ACC112 (cell line): ENCODE measurements at regions not wholly inside any gene's neighbourhood (a gene's known extent, or its start where the extent isn't known, plus 50 kb on each side); places are given as distances from the start of the nearest gene placed in this dataset.
"Not testable (repeated sequence)": the region's sequence is repeated elsewhere in the genome, so short reads cannot be mapped to it uniquely, and the experiment has no call there.

Source experiments
- H2AFZ ChIP-seq: fragments of 200-600 bp; sonication (generic); one replicate; pipeline ENCODE4 v1.6.0; 2017; ENCODE audit warnings: antibody characterized with exemption, low read length; ENCODE audit not compliant: unreplicated experiment
- H3K27ac ChIP-seq: fragments of 200-600 bp; sonication (generic); 2 replicates; pipeline ENCODE4 v1.5.1; 2014; ENCODE audit warnings: low read depth, mild to moderate bottlenecking, antibody characterized with exemption, low read length, moderate library complexity
- H3K27me3 ChIP-seq: fragments of 200-600 bp; sonication (generic); 2 replicates; pipeline ENCODE4 v1.6.1; 2014; ENCODE audit warnings: mild to moderate bottlenecking, antibody characterized with exemption, low read length, moderate library complexity, mixed read lengths; ENCODE audit not compliant: insufficient read depth
- H3K36me3 ChIP-seq: fragments of 200-600 bp; sonication (generic); 2 replicates; pipeline ENCODE4 v1.6.1; 2016; ENCODE audit warnings: mild to moderate bottlenecking, antibody characterized with exemption, low read length, moderate library complexity, mixed read lengths; ENCODE audit not compliant: insufficient read depth
- H3K4me1 ChIP-seq: fragments of 200-600 bp; sonication (generic); one replicate; pipeline ENCODE4 v1.6.1; 2016; ENCODE audit warnings: low read length, mixed read lengths; ENCODE audit not compliant: insufficient read depth, unreplicated experiment, control insufficient read depth
- H3K4me3 ChIP-seq: fragments of 200-600 bp; sonication (generic); 2 replicates; pipeline ENCODE4 v1.5.1; 2014; ENCODE audit warnings: mild to moderate bottlenecking, low read depth, low read length
- H3K79me2 ChIP-seq: fragments of 200-600 bp; sonication (generic); one replicate; pipeline ENCODE4 v1.6.0; 2016; ENCODE audit warnings: low read length; ENCODE audit not compliant: control insufficient read depth, unreplicated experiment, insufficient read depth

DNA sequence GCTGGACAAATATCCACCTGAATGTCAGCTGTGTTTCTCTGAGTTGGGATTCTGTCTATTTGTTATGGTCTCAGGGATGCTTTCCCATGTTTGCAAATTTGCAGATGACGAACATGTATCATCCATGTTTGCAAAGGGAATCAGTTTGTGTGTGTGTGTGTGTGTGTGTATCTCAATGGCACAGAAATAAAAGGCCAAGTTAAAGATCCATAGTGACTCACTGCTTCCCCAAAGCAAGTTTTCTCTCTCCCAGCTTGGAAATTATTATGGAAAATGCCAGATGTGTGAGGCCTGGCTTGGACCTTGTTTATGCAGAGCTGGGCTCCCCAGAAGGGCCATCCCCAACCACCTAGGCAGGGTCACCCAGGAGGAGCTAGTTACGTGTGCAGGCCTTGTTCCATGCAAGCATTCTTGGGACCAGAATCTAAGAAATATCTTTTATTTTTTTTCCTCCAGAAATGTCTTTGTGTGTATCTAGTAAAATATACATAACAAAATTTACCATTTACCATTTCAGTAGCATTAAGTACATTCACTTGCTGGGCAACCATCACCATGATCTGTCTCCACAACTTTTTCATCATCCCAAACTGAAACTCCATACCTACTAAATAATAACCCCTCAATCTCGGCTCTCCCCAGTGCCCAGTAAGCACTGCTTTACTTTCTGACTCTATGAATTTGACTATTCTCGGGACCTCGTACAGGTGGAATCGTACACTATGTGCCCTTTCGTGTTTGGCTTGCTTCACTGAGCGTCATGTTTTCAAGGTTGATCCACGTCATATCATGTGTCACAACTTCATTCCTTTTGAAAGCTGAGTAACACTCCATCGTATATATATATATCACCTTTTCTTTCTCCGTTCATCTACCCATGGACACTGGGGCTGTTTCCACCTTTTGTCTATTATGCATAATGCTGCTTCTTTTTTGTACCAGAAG is 56.6 kb upstream of the WNT7B start:
- peaks cover 9% of the 10 kb centered on the region for H3K79me2 ChIP-seq
- H3K36me3 ChIP-seq = no peaks in the 10 kb centered on the region
- H3K27ac ChIP-seq = no peak overlapping the region
- no peak overlapping the region for H3K4me3 ChIP-seq
- H3K27me3 ChIP-seq = no peaks in the 10 kb centered on the region
- no peaks in the 10 kb centered on the region for H3K4me1 ChIP-seq
- no peak overlapping the region for H2AFZ ChIP-seq

DNA sequence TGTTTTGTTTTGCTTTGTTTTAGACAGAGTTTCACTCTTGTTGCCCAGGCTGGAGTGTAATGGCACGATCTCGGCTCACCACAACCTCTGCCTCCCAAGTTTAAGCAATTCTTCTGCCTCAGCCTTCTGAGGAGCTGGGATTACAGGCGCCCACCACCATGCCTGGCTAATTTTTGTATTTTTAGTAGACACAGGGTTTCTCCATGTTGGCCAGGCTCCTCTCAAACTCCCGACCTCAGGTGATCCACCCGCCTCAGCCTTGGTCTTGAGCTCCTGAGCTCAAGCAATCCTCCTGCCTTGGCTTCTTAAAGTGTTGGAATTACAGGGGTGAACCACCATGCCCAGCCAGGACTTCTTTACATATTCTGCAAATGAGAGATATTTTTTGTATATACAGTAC is 57.5 kb upstream of the WNT7B start:
- H3K27me3 ChIP-seq, H2AFZ ChIP-seq, H3K79me2 ChIP-seq, H3K36me3 ChIP-seq, H3K4me1 ChIP-seq, H3K27ac ChIP-seq: not testable (repeated sequence)
- H3K4me3 ChIP-seq = peak overlapping the region; percentile 90

- Histone ChIP-seq H3K4me1 (no peaks in the 10 kb centered on the region), H3K27me3 (no peaks in the 10 kb centered on the region), H3K79me2 (peaks cover 9% of the 10 kb centered on the region), H3K36me3 (no peaks in the 10 kb centered on the region), H2AFZ (peak overlapping the region; percentile 81), H3K4me3 (peak overlapping the region; percentile 90), H3K27ac (peak overlapping the region; percentile 57; the same call in 1 of the 2 replicates)
Measured at GRCh38 chr22:46035380-46035741, 58.4 kb upstream of the WNT7B start.

DNA sequence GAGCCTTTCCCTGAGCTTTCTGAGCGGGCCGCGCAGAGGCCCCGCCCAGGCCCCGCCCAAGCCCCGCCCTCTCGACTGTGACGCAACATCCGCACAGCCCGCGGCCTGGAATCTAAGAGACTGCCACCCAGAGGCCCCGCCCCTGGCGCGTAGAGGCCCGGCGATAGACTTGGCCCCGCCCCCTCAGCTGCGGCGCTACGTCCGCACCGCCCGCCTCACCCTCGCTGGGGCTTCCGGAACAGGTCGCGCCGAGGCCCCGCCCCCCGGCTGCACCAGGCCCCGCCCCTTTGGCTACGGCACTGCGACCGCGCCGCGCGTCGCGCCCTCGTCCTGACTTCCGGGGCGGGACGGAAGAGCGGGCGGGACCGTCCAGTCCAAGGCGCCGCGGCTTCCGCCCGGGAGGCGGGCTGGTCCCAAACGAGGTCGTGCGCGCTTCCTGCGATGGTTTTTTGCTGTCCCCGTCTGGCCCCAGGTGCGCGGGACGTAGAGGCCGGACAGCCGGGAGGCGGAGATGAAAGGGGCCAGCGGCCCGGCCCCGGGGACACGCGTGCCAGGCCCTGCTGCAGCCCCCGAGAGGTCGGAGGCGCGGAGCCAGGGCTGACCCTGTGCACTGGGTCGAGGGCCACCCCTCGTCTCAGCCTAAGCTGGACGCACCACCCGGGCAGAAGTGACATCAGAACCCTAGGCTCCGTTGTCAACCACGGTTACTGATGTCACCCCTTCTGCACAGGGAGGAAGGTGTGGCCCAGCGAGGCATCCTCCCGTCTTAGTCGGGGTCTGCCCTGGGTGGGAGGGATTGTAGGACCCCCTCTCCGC is 59.0 kb upstream of the WNT7B start:
- H3K4me1 ChIP-seq = no peaks in the 10 kb centered on the region
- H3K27me3 ChIP-seq = no peaks in the 10 kb centered on the region
- H3K4me3 ChIP-seq = peak overlapping the region; percentile 88
- H3K27ac ChIP-seq = peak overlapping the region; percentile 68
- H2AFZ ChIP-seq = peak overlapping the region; percentile 80
- H3K36me3 ChIP-seq = no peaks in the 10 kb centered on the region
- peaks cover 9% of the 10 kb centered on the region for H3K79me2 ChIP-seq

DNA sequence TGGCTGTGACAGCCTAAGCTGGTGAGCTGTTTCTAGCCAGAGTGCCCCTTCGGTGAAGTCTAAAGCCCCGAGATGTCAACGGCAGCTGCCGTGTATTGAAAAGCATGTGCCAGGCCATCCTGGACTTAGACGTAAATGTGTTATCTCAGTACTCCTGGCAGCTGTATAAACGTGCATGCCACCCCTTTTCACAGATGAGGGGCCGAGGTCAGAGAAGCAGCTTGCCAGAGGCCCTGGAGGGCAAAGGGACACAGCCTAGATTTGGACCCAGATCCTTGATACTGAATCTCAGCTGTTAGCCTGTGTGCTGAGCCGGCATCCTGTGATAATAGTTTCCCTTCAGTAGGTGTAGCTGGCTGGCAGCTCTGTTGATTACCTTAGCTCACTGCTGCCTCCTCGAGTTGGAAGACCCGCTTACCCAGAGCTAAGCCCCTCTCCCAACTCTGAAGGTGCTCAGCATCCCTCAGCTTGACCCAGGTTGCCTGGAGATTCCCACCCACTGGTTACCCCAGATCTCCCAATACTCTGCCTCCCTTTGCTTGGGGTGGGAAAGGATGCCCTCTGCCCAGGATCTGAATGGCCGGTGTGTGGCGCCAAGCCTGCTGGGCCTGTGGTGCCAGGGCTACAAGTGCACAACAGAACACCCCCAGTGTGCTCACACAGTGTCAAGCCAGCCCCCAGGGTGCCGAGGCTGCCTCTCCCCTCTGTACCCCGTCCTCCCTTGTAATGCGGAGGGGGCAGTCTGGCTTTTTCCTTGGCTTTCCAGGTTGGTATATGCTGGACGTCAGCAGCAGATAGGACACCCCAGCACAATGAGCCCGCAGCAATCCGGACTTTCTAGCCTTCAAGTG is 59.8 kb upstream of the WNT7B start:
- Histone ChIP-seq H3K27ac (peak overlapping the region; percentile 68), H3K4me3 (peak overlapping the region; percentile 88), H3K4me1 (no peaks in the 10 kb centered on the region), H2AFZ (peak overlapping the region; percentile 34), H3K36me3 (no peaks in the 10 kb centered on the region), H3K79me2 (peaks cover 10% of the 10 kb centered on the region), H3K27me3 (no peaks in the 10 kb centered on the region)

DNA sequence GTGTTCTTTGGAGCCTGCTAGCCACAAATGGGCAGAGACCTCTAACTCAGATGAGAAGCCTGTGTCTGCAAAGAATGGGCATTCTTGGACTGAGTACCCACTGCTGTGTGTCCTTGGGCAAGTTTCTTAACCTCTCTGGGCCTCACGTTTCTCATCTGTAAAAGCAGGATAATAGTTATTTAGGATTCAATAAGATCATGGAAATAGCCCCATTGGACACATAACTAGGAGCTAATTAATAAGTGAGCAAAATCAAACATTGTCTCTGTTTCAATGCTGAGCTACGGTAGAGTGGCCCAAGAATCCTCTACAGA is 61.2 kb upstream of the WNT7B start:
- peaks cover 7% of the 10 kb centered on the region for H3K4me1 ChIP-seq
- H3K79me2 ChIP-seq = peaks cover 20% of the 10 kb centered on the region
- no peak overlapping the region for H3K27ac ChIP-seq

DNA sequence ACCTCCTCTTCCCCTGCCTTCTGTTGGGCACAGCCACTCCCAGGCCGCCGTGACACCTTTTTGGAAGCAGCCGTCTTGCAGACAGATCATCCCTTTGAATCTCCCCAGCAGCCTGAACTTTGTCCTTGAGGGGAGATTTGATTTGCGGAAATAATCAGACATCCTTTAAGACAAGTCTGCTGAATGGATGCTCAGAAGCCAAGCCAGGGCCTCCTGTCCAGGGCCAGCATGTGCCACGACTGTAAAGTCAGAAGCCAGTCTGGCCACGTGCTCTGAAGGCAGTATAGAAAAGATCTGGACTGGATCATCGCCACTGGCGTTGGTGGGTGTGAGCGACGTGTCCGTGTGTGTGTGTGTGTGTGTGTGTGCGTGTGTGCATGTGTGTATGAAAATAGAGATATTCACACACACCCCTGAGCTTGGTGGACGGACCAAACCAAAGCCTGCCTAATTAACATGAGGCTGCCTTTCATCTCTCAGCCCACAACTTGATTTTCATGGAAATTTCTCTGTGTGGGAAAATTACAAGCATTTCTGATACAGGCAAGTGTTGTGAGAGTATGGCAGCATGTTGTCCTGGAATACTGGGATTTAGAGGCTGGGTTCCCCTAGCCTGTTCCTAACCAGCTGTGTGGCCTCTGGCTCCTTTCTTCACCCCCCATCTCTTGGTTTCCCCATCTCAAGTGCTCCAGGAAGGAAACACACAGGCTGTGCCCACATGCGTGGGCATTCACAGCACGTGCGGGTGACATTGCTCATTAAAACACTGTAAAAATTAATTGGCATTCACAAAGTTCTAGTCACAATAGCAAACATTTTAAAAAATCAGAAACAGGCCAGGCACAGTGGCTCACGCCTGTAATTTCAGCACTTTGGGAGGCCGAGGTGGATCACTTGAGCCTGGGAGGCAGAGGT is 61.8 kb upstream of the WNT7B start:
- no peak overlapping the region for H3K4me3 ChIP-seq
- peaks cover 26% of the 10 kb centered on the region for H3K79me2 ChIP-seq
- no peak overlapping the region for H2AFZ ChIP-seq
- H3K27me3 ChIP-seq = no peaks in the 10 kb centered on the region
- H3K27ac ChIP-seq = 0 out of 2 replicates have a peak overlapping the region, but pooled peaks have one; percentile 16
- H3K4me1 ChIP-seq = peaks cover 11% of the 10 kb centered on the region
- H3K36me3 ChIP-seq = no peaks in the 10 kb centered on the region

More for the DNA sequence above, 61.2 kb upstream of the WNT7B start:
- Histone ChIP-seq H3K4me3 (no peak overlapping the region), H2AFZ (no peak overlapping the region), H3K27me3 (no peaks in the 10 kb centered on the region), H3K36me3 (no peaks in the 10 kb centered on the region)

GRCh38 chr22:46039535-46039934 is 62.6 kb upstream of the WNT7B start:
- Histone ChIP-seq H3K4me1 (peaks cover 11% of the 10 kb centered on the region), H3K36me3 (no peaks in the 10 kb centered on the region), H3K27ac (no peak overlapping the region), H2AFZ (no peak overlapping the region), H3K79me2 (peaks cover 33% of the 10 kb centered on the region), H3K27me3 (no peaks in the 10 kb centered on the region), H3K4me3 (no peak overlapping the region)

DNA sequence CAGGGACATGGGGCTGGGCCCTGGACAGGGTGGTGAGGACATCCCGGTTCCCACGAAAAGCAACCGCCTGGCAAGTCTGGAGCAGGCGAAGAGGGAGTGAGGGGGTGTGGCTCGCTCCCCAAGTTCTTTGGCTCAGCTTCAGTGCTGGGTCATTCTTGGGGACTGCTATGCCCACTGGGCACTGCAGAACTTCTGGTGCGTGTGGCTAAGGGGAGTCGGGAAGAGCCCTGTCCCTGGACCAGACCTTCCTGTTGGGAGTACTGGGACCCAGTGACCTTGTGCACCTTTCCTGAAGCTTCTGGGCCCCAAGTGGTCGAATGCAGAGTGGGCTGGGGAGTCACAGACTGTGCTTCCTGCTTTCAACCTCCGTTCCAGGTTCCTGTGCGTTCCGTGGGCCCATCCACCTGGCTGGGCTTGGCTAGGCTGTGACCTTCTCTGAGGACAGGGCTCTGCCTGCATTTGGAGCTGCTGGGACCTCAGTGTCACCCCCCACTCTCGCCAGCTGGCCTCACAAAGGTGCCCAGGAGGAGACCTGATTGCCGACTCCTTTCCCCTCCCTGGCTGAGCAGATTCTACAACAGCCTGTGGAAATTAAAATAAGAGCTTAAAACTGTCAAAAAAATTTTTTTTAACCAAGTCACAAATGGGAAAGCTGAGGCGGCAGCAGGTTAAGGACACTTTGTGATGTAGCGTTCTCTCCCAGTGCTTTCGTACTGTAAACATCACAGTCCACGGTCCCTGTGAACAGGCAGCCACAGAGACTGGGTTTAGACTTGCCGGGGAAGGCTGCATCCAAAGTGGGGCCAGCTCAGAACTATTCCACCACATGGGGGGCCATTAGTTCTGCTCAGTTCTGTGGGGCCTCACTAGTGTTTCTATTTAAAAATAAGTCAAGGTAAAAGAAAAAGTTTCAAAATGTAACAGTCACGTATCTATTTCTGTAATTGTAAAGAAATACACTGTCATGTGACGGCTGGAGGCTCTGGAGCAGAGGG is 63.8 kb upstream of the WNT7B start:
- Histone ChIP-seq H2AFZ (no peak overlapping the region), H3K79me2 (peaks cover 40% of the 10 kb centered on the region), H3K27me3 (no peaks in the 10 kb centered on the region), H3K4me1 (peaks cover 11% of the 10 kb centered on the region), H3K27ac (no peak overlapping the region), H3K4me3 (no peak overlapping the region), H3K36me3 (no peaks in the 10 kb centered on the region)
